ENCODE measurements at regions not wholly inside any gene's neighbourhood (a gene's known extent, or its start where the extent isn't known, plus 50 kb on each side); places are given as distances from the start of the nearest gene placed in this dataset.

DNA sequence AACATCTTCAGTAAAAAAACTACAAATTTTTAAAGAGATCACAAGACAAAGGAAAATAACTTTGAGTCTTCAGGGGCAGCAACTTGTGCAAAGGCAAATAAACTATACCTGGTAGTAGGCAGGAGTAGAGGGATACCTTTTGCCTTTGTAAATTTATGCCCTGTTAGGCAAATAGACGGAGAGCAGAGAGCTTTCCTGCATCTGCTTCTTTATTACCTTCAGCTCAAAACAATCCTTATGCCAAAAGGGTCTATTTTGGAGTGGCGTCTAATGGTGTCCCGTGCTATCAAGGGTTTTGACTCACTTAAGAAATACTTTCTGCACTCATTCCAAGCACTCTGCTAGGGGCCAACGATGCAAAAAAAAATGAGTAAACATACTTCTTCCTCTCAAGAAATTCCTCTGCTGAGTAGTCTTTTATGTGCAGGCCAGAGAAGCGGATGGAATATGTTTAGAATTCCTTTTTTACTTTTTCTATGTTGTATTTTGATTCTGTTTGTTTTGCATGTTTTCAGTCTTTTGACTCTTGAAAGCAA, 131.9 kb downstream of the ANXA5 start:
- H3K36me3 Mint-ChIP-seq (ENCODE audit: low read depth) = no peaks in the 10 kb centered on the region
- H3K9me3 Mint-ChIP-seq = no peaks in the 10 kb centered on the region
- H3K27ac Mint-ChIP-seq (ENCODE audit: unreplicated experiment) = no peak overlapping the region
- no peak overlapping the region for H3K4me3 Mint-ChIP-seq
- no peak for DNase-seq (ENCODE audit: low read depth, low spot score)
- TF ChIP-seq, protein P1, sequence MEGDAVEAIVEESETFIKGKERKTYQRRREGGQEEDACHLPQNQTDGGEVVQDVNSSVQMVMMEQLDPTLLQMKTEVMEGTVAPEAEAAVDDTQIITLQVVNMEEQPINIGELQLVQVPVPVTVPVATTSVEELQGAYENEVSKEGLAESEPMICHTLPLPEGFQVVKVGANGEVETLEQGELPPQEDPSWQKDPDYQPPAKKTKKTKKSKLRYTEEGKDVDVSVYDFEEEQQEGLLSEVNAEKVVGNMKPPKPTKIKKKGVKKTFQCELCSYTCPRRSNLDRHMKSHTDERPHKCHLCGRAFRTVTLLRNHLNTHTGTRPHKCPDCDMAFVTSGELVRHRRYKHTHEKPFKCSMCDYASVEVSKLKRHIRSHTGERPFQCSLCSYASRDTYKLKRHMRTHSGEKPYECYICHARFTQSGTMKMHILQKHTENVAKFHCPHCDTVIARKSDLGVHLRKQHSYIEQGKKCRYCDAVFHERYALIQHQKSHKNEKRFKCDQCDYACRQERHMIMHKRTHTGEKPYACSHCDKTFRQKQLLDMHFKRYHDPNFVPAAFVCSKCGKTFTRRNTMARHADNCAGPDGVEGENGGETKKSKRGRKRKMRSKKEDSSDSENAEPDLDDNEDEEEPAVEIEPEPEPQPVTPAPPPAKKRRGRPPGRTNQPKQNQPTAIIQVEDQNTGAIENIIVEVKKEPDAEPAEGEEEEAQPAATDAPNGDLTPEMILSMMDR (conservative IDR thresholded peaks at IDR 0.05) = no peak
- no peaks in the 10 kb centered on the region for H3K27me3 Mint-ChIP-seq (ENCODE audit: low read depth)
- H3K4me1 Mint-ChIP-seq = no peaks in the 10 kb centered on the region

DNA sequence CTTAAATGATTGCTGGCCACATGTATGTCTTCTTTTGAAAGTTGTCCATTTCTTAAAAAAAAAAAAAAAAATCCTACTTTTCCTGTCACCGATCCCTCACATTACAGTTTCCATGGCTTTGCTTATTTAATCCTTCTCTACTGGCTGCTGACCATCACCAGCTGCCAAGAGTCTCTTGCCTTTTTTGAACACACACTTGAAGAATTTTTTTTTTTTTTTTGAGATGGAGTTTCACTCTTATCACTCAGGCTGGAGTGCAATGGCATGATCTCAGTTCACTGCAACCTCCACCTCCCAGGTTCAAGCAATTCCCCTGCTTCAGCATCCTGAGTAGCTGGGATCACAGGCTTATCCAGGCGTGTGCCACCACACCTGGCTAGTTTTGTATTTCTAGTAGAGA, 134.0 kb downstream of the ANXA5 start:
- Mint-ChIP-seq H3K9me3 (no peaks in the 10 kb centered on the region), H3K27ac (ENCODE audit: unreplicated experiment) (no peak overlapping the region)

DNA sequence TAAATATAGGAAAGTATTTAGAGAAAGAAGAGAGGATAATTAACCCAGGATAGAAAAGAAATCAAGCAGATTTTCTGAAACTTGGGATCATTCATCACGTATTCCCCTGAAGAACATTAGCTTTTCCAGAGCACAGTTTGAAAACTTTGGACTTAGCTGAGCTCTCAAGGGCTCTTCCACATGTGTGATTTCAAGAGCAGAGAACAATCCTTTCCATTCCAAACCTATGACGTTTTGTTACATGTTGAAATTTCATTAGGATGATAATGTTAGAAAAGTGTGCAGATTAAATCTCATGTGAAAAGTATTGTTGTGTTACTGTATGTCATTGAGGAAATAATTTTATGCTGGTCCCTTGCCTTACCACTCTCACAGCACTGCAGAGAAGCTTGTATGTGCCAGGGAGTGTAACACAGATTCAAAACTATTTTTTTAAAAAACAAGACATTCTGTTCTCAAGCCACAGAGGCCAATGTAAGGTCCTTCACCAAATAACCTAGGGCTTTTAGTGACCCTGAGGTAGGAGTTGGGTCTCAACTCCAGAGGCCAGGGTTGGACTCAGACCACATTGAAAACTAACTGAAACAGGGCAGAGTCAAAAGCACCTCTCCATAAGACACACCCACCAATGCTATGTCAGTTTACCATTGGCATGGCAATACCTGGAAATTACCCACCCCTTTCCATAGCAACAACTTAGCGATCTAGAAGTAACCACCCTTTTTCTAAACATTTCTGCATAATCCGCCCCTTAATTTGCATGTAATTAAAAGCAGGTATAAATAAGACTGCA, 141.3 kb downstream of the ANXA5 start:
- Mint-ChIP-seq H3K9me3 (peaks cover 2% of the 10 kb centered on the region), H3K27ac (ENCODE audit: unreplicated experiment) (no peak overlapping the region), H3K4me1 (no peaks in the 10 kb centered on the region), H3K36me3 (ENCODE audit: low read depth) (no peaks in the 10 kb centered on the region), H3K27me3 (ENCODE audit: low read depth) (no peaks in the 10 kb centered on the region), H3K4me3 (no peak overlapping the region)
- TF ChIP-seq, protein P1 (conservative IDR thresholded peaks at IDR 0.05) = no peak
- DNase-seq (ENCODE audit: low read depth, low spot score) = no peak

More for the DNA sequence above, 134.0 kb downstream of the ANXA5 start:
- H3K4me1 Mint-ChIP-seq = no peaks in the 10 kb centered on the region
- H3K4me3 Mint-ChIP-seq = no peak overlapping the region
- no peaks in the 10 kb centered on the region for H3K36me3 Mint-ChIP-seq (ENCODE audit: low read depth)
- no peaks in the 10 kb centered on the region for H3K27me3 Mint-ChIP-seq (ENCODE audit: low read depth)
- TF ChIP-seq, protein P1 (conservative IDR thresholded peaks at IDR 0.05) = no peak
- DNase-seq (ENCODE audit: low read depth, low spot score) = no peak

DNA sequence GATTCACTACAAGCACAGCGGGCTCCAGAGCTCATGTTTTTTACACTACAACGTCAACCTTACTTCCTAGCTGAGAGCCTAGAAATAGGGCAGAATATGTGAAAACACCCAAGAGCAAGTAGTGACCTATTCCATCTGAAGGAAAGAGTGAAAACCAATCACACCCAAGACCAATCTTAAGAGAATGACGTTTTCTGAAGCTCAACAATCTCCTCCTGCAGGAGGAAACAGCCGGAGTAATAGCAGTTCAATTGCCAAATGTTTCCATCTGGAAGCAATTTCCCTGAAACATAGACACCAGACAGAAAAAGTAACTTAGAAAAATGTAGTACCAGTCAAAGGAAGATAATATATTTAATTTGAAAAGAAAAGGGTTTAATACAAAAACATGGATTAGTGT, 142.4 kb downstream of the ANXA5 start:
- no peaks in the 10 kb centered on the region for H3K27me3 Mint-ChIP-seq (ENCODE audit: low read depth)
- H3K4me3 Mint-ChIP-seq = no peak overlapping the region
- peaks cover 2% of the 10 kb centered on the region for H3K9me3 Mint-ChIP-seq
- no peaks in the 10 kb centered on the region for H3K36me3 Mint-ChIP-seq (ENCODE audit: low read depth)
- H3K4me1 Mint-ChIP-seq = no peaks in the 10 kb centered on the region
- no peak for DNase-seq (ENCODE audit: low read depth, low spot score)
- TF ChIP-seq, protein P1 (conservative IDR thresholded peaks at IDR 0.05) = no peak
- H3K27ac Mint-ChIP-seq (ENCODE audit: unreplicated experiment) = no peak overlapping the region

DNA sequence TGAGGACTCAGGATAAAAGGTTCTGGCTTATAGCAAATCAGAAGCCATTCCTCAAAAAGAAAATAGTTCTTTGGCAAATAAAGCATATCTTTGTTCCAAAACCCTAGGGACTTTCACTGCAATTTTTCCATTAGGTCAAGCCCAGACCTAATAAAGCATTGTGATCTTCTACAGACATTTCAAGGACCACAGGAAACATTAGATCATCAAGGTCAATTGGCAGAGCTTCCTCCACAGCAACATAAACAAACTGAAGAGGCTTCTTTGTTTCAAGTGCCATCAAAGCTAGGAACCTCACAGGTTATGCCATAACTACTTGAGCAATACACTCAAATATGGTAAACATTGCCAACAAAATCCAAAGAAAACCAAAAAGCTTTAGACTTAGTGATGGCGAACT, 144.9 kb downstream of the ANXA5 start:
- Mint-ChIP-seq H3K4me3 (no peak overlapping the region), H3K36me3 (ENCODE audit: low read depth) (no peaks in the 10 kb centered on the region), H3K9me3 (peaks cover 2% of the 10 kb centered on the region), H3K27ac (ENCODE audit: unreplicated experiment) (no peak overlapping the region), H3K4me1 (no peaks in the 10 kb centered on the region), H3K27me3 (ENCODE audit: low read depth) (no peaks in the 10 kb centered on the region)
- DNase-seq (ENCODE audit: low read depth, low spot score) = no peak
- TF ChIP-seq, protein P1 (conservative IDR thresholded peaks at IDR 0.05) = no peak

All from neural crest cell (in vitro differentiated cells).